ENCODE measurements at regions not wholly inside any gene's neighbourhood (a gene's known extent, or its start where the extent isn't known, plus 50 kb on each side); places are given as distances from the start of the nearest gene placed in this dataset.
"Not testable (repeated sequence)": the region's sequence is repeated elsewhere in the genome, so short reads cannot be mapped to it uniquely, and the experiment has no call there.

DNA sequence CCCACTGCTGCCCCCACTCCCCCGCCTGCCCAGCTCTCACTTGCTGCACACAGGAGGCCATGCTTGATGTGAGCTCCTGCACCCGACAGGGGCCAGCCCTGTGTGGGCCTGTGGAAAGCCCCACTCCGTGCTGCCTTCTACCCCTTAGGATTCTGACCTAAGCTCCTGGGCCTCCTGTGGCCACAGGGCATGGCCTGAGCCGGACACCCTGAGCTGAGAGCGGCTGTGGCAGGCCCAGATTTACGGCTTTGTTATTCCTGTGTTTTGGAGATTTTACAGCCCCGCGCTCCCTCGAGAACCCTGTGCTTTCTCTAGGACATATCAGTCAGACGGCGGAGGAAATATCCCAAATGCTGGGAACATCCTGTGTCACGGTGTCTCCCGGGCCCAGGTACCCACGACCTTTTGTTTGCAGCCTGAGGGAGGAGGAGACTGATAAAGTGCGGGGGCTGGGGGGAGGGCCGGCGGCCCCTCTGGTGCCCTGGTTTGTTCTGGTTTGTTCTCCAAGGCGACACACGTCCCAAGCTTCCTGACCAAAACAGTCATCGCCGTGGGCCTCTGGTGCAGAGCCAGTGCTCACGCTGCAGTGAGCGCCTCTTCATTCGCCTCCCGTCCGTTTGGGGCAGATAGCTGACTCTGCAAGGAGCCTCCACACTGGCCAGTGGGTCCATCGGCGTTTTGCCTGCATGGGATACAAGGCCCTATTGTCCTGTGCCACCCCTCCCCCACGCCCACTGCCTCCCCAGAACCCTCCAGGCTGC, 363.4 kb downstream of the C16orf95 start:
- no peak overlapping the region for H2AFZ ChIP-seq
- no peaks in the 10 kb centered on the region for H4K20me1 ChIP-seq (ENCODE audit: insufficient read depth, poor library complexity, severe bottlenecking)
- no peaks in the 10 kb centered on the region for H3K27me3 ChIP-seq
- no peaks in the 10 kb centered on the region for H3K79me2 ChIP-seq
- no peaks in the 10 kb centered on the region for H3K36me3 ChIP-seq (replicated peaks; ENCODE audit: insufficient read depth, low read depth)
- DNase-seq (ENCODE audit: low spot score), result no peak
- H3K4me2 ChIP-seq, result no peak overlapping the region
- H3K4me1 ChIP-seq (ENCODE audit: insufficient read depth), result peaks cover 3% of the 10 kb centered on the region
- WGBS (ENCODE audit: low lambda C conversion rate, missing lambda C conversion rate), result 52% methylated on average over 26 of the region's 29 CpGs
- H3K9me3 ChIP-seq (ENCODE audit: low read depth), result no peaks in the 10 kb centered on the region
- H3K27ac ChIP-seq, result no peak overlapping the region
- H3K9me2 ChIP-seq (replicated peaks; ENCODE audit: insufficient read depth), result no peaks in the 10 kb centered on the region
- H3K4me3 ChIP-seq, result no peak overlapping the region
- TF ChIP-seq, protein P1, sequence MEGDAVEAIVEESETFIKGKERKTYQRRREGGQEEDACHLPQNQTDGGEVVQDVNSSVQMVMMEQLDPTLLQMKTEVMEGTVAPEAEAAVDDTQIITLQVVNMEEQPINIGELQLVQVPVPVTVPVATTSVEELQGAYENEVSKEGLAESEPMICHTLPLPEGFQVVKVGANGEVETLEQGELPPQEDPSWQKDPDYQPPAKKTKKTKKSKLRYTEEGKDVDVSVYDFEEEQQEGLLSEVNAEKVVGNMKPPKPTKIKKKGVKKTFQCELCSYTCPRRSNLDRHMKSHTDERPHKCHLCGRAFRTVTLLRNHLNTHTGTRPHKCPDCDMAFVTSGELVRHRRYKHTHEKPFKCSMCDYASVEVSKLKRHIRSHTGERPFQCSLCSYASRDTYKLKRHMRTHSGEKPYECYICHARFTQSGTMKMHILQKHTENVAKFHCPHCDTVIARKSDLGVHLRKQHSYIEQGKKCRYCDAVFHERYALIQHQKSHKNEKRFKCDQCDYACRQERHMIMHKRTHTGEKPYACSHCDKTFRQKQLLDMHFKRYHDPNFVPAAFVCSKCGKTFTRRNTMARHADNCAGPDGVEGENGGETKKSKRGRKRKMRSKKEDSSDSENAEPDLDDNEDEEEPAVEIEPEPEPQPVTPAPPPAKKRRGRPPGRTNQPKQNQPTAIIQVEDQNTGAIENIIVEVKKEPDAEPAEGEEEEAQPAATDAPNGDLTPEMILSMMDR (IDR thresholded peaks at IDR 0.05; ENCODE audit: poor library complexity), result no peak
- TF ChIP-seq EZH2 (IDR thresholded peaks at IDR 0.05; ENCODE audit: borderline replicate concordance) (no peak), EZH2phosphoT487 (IDR thresholded peaks at IDR 0.05; ENCODE audit: low read depth, severe bottlenecking, unreplicated experiment) (no peak)

DNA sequence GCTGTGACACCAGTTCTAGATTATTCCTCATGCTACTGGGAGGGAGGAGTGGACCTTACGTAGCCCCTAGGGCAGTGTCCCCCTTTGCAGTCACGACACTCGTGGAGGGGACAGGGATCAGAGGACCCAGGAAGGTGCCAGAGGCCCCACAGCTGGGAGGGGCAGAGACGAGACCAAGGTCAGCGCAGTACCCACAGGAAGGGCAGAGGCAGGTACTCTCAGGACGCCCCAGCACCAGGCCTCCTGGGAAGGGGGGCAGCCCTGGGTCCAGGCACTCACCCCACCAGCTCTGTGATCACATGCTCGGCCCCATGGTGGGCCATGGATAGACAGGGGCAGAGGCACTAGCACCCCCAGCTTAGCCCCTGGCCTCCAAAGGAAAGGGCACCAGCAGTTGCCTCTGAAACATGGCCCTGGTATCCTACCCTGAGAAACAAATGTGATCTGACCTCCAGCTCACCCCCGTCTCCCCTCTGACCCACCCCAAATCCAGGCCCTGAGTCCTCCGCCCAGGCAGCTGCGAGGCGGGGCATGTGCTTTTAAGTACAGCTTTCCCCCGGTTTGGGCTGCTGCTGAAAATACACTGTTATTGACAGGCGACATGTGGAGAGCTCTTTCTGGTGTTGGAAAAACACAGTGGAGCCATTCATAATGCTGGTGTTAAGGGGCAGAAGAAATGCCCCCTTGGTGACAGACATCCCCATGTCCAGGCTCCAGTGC, 361.9 kb downstream of the C16orf95 start:
- Histone ChIP-seq H4K20me1 (ENCODE audit: insufficient read depth, poor library complexity, severe bottlenecking) (no peaks in the 10 kb centered on the region), H3K9me3 (ENCODE audit: low read depth) (no peaks in the 10 kb centered on the region), H2AFZ (no peak overlapping the region), H3K9me2 (replicated peaks; ENCODE audit: insufficient read depth) (no peaks in the 10 kb centered on the region), H3K79me2 (no peaks in the 10 kb centered on the region), H3K27ac (no peak overlapping the region), H3K27me3 (no peaks in the 10 kb centered on the region), H3K4me2 (no peak overlapping the region), H3K4me3 (no peak overlapping the region), H3K36me3 (replicated peaks; ENCODE audit: insufficient read depth, low read depth) (no peaks in the 10 kb centered on the region), H3K4me1 (ENCODE audit: insufficient read depth) (peaks cover 9% of the 10 kb centered on the region)
- TF ChIP-seq EZH2phosphoT487 (IDR thresholded peaks at IDR 0.05; ENCODE audit: low read depth, severe bottlenecking, unreplicated experiment) (no peak), EZH2 (IDR thresholded peaks at IDR 0.05; ENCODE audit: borderline replicate concordance) (no peak)
- TF ChIP-seq, protein P1 (IDR thresholded peaks at IDR 0.05; ENCODE audit: poor library complexity), result no peak
- WGBS (ENCODE audit: low lambda C conversion rate, missing lambda C conversion rate), result 93% methylated on average over 13 of the region's 13 CpGs
- DNase-seq (ENCODE audit: low spot score), result no peak

DNA sequence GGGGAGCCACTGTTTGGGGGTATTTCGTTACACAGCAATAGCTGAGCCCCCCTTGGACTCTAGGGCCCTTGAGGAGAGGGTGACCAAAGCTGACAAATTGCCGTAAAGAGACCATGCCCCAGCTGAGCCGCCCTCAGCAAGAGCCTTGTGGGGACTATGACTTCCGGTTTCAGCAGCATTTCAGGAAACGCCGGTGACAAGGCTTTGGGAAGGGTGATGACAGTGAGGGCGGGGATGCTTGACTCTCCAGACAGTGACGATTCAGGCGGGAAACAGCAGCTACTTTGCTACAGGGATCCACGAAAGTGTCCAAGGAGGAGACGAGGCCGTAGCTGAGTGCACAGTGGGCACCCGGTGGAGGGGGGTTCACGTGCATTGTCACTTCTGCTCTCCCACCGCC, 360.8 kb downstream of the C16orf95 start:
- H3K9me3 ChIP-seq (ENCODE audit: low read depth), result no peaks in the 10 kb centered on the region
- no peak overlapping the region for H2AFZ ChIP-seq
- H3K27ac ChIP-seq, result no peak overlapping the region
- no peaks in the 10 kb centered on the region for H3K36me3 ChIP-seq (replicated peaks; ENCODE audit: insufficient read depth, low read depth)
- H3K4me3 ChIP-seq, result no peak overlapping the region
- H3K27me3 ChIP-seq, result peaks cover 3% of the 10 kb centered on the region
- DNase-seq (ENCODE audit: low spot score), result no peak
- WGBS (ENCODE audit: low lambda C conversion rate, missing lambda C conversion rate), result 88% methylated on average over 15 of the region's 15 CpGs
- H4K20me1 ChIP-seq (ENCODE audit: insufficient read depth, poor library complexity, severe bottlenecking), result no peaks in the 10 kb centered on the region
- no peaks in the 10 kb centered on the region for H3K79me2 ChIP-seq
- no peaks in the 10 kb centered on the region for H3K9me2 ChIP-seq (replicated peaks; ENCODE audit: insufficient read depth)
- H3K4me1 ChIP-seq (ENCODE audit: insufficient read depth), result peaks cover 9% of the 10 kb centered on the region
- TF ChIP-seq EZH2 (IDR thresholded peaks at IDR 0.05; ENCODE audit: borderline replicate concordance) (no peak), EZH2phosphoT487 (IDR thresholded peaks at IDR 0.05; ENCODE audit: low read depth, severe bottlenecking, unreplicated experiment) (no peak)
- TF ChIP-seq, protein P1 (IDR thresholded peaks at IDR 0.05; ENCODE audit: poor library complexity), result no peak
- no peak overlapping the region for H3K4me2 ChIP-seq

DNA sequence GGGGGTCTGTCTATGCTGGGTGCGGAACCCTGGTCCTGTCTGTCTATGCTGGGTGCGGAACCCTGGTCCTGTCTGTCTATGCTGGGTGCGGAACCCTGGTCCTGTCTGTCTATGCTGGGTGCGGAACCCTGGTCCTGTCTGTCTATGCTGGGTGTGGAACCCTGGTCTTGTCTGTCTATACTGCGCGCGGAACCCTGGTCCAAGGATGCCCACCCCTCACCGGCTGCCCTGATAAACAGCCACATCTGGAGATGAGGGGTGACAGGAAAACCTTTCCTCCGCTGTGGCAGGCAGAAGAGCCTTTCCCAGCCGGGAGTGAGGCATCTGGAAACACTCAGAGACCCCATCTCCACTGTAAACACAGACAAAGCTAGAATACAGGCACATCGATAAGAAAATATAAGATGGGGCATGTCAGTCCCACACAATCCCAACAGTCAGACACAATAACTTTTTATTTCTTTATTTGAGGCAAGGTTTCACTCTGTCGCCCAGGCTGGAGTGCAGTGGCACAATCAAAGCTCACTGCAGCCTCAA, 359.5 kb downstream of the C16orf95 start:
- not testable (repeated sequence) for H3K4me1 ChIP-seq (ENCODE audit: insufficient read depth); H3K9me2 ChIP-seq (replicated peaks; ENCODE audit: insufficient read depth); H3K9me3 ChIP-seq (ENCODE audit: low read depth); H3K4me2 ChIP-seq; H3K4me3 ChIP-seq; H3K27ac ChIP-seq; H3K27me3 ChIP-seq; H3K79me2 ChIP-seq; H2AFZ ChIP-seq; DNase-seq (ENCODE audit: low spot score); H4K20me1 ChIP-seq (ENCODE audit: insufficient read depth, poor library complexity, severe bottlenecking); H3K36me3 ChIP-seq (replicated peaks; ENCODE audit: insufficient read depth, low read depth)
- 78% methylated on average over 12 of the region's 12 CpGs for WGBS (ENCODE audit: low lambda C conversion rate, missing lambda C conversion rate)

All from hepatocyte (in vitro differentiated cells).